NT2/D1 (cell line): ENCODE measurements at regions not wholly inside any gene's neighbourhood (a gene's known extent, or its start where the extent isn't known, plus 50 kb on each side); places are given as distances from the start of the nearest gene placed in this dataset.

Experiments
- DNase-seq: peaks from one replicate; pipeline ENCODE4 v3.0.0-alpha.2; 2011; ENCODE audit warnings: low read depth, low spot score
- H3K27me3 ChIP-seq: 2 replicates; pipeline ENCODE4 v1.6.0; 2011; ENCODE audit warnings: mild to moderate bottlenecking; ENCODE audit not compliant: insufficient read length, insufficient read depth
- H3K36me3 ChIP-seq: 2 replicates; pipeline ENCODE4 v1.6.1; 2011; ENCODE audit warnings: mild to moderate bottlenecking, low read length, mixed read lengths; ENCODE audit not compliant: insufficient read depth, insufficient read length
- H3K4me1 ChIP-seq: 2 replicates; pipeline ENCODE4 v1.5.1; 2011; ENCODE audit not compliant: insufficient read depth, insufficient read length
- H3K4me3 ChIP-seq: 2 replicates; pipeline ENCODE4 v1.5.1; 2011; ENCODE audit warnings: low read depth; ENCODE audit not compliant: insufficient read length
- H3K9ac ChIP-seq: 2 replicates; pipeline ENCODE4 v1.6.0; 2011; ENCODE audit warnings: low read depth; ENCODE audit not compliant: insufficient read length
- H3K9me3 ChIP-seq: 2 replicates; pipeline ENCODE4 v1.5.1; 2011; ENCODE audit warnings: mild to moderate bottlenecking, low read length; ENCODE audit not compliant: insufficient read depth
- SUZ12 ChIP-seq: IDR thresholded peaks from 2 replicates; pipeline ENCODE4 v1.6.1; 2011; ENCODE audit not compliant: insufficient read length, insufficient read depth; ENCODE audit errors: extremely low read depth
- YY1 ChIP-seq: IDR thresholded peaks from 2 replicates; pipeline ENCODE4 v1.6.1; 2011; ENCODE audit not compliant: insufficient read length, insufficient read depth
- ZNF274 ChIP-seq: IDR thresholded peaks from 2 replicates; pipeline ENCODE4 v1.6.1; 2011; ENCODE audit warnings: mild to moderate bottlenecking, low read depth, low read length

DNA sequence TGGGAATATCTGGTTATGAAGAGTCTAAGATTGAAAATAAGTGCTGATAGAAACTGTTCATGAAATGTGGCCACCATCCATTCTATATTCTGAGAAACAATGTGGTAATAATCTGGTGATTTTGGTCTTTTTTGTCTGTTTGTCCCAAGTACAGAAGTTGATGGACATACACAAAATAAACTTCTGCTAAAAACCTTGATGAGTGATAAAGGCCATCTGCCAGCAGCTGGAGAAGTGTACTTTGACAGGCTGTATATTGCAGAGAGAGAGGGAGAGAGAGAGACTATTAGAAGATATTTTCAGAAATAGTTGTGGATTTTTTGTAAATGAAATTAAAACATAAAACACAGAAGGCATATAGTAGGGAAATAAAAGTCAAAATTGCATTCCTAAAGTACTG is 96.9 kb upstream of the NABP1 start:
- H3K36me3 ChIP-seq, result no peaks in the 10 kb centered on the region
- TF ChIP-seq ZNF274 (no peak), SUZ12 (no peak), YY1 (no peak)
- H3K27me3 ChIP-seq, result no peaks in the 10 kb centered on the region
- no peak overlapping the region for H3K4me3 ChIP-seq
- no peaks in the 10 kb centered on the region for H3K4me1 ChIP-seq
- no peak for DNase-seq
- no peaks in the 10 kb centered on the region for H3K9me3 ChIP-seq
- no peak overlapping the region for H3K9ac ChIP-seq

GRCh38 chr2:191582355-191582754 is 95.6 kb upstream of the NABP1 start:
- Histone ChIP-seq H3K4me1 (no peaks in the 10 kb centered on the region), H3K36me3 (no peaks in the 10 kb centered on the region), H3K9ac (no peak overlapping the region), H3K9me3 (no peaks in the 10 kb centered on the region), H3K4me3 (no peak overlapping the region), H3K27me3 (no peaks in the 10 kb centered on the region)
- no peak for DNase-seq
- TF ChIP-seq SUZ12, result no peak
- no peak for TF ChIP-seq ZNF274
- no peak for TF ChIP-seq YY1

DNA sequence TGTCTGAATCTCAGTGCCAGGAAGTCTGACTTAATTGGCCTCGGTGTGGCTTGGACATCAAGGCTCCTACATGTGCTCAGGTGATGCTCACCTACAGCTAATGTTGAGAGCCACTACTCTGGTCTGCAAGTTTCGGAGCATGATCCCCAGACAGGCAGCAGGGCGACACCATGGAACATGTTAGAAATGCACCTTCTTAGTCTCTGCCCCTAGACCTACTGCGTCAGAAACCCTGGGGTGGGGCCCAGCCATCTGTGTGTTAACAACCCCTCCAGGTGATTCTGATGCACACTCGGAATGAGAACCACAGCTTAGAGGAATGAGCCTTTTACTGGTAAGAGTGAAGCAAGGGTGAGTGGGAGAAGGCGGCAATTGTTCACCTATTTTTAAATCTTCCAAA is 86.9 kb upstream of the NABP1 start:
- no peak overlapping the region for H3K9ac ChIP-seq
- no peaks in the 10 kb centered on the region for H3K9me3 ChIP-seq
- H3K27me3 ChIP-seq, result no peaks in the 10 kb centered on the region
- DNase-seq, result no peak
- H3K4me3 ChIP-seq, result no peak overlapping the region
- TF ChIP-seq ZNF274 (no peak), YY1 (no peak), SUZ12 (no peak)
- H3K4me1 ChIP-seq, result no peaks in the 10 kb centered on the region
- H3K36me3 ChIP-seq, result no peaks in the 10 kb centered on the region

DNA sequence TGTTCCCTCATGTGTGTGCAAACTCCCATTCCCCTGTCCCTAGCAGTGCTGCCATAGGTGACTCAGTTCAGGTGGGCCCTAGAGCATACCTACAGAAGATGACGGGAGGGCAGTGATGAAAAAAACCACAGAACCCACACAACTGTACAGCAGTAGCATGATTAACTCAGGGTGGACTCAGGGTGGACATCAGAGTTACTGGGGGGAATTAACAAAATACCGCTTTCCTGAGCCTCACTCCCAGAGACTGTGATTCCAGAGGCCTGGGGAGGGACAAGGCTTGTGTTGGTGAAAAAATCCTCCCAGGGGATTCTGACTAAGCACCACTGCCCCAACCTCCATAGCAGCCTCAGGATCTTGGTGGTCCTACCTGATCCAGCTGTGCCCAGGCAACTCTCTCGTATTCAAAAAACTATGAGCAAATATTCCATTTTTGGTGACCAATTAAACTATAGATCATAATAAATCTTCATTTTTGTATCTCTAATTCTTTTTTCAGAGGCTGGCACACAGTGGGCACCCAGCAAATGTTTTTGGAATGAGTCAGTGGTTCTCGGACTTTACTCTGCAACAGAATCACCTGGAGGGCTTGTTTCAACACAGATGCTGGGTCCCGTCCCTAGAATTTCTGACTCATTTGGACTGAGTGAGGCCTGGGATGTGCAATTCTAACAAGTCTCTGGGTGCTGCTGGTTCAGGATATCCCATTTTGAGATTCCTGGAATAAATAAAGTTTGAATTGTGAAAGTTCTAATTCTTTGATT is 84.1 kb upstream of the NABP1 start:
- H3K9me3 ChIP-seq, result no peaks in the 10 kb centered on the region
- no peak overlapping the region for H3K9ac ChIP-seq
- no peak overlapping the region for H3K4me3 ChIP-seq
- no peaks in the 10 kb centered on the region for H3K36me3 ChIP-seq
- no peak for DNase-seq
- H3K4me1 ChIP-seq, result no peaks in the 10 kb centered on the region
- H3K27me3 ChIP-seq, result no peaks in the 10 kb centered on the region
- no peak for TF ChIP-seq YY1
- no peak for TF ChIP-seq SUZ12
- no peak for TF ChIP-seq ZNF274

GRCh38 chr2:191597186-191597751 is 80.7 kb upstream of the NABP1 start:
- TF ChIP-seq ZNF274 (no peak), YY1 (no peak), SUZ12 (no peak)
- Histone ChIP-seq H3K4me3 (no peak overlapping the region), H3K9ac (no peak overlapping the region), H3K27me3 (no peaks in the 10 kb centered on the region), H3K36me3 (no peaks in the 10 kb centered on the region), H3K9me3 (no peaks in the 10 kb centered on the region), H3K4me1 (no peaks in the 10 kb centered on the region)
- no peak for DNase-seq

- Histone ChIP-seq H3K4me1 (no peaks in the 10 kb centered on the region), H3K4me3 (no peak overlapping the region), H3K27me3 (no peaks in the 10 kb centered on the region), H3K9me3 (no peaks in the 10 kb centered on the region), H3K36me3 (no peaks in the 10 kb centered on the region), H3K9ac (no peak overlapping the region)
- DNase-seq, result no peak
- TF ChIP-seq SUZ12 (no peak), YY1 (no peak), ZNF274 (no peak)
Observed at GRCh38 chr2:191598296-191598695, 79.6 kb upstream of the NABP1 start.

- Histone ChIP-seq H3K36me3 (no peaks in the 10 kb centered on the region), H3K27me3 (no peaks in the 10 kb centered on the region), H3K9ac (no peak overlapping the region), H3K4me1 (no peaks in the 10 kb centered on the region), H3K9me3 (no peaks in the 10 kb centered on the region), H3K4me3 (no peak overlapping the region)
- no peak for DNase-seq
- no peak for TF ChIP-seq SUZ12
Observed at GRCh38 chr2:191601060-191601459, 76.9 kb upstream of the NABP1 start.

GRCh38 chr2:191604154-191604553 is 73.8 kb upstream of the NABP1 start:
- Histone ChIP-seq H3K9ac (no peak overlapping the region), H3K4me3 (no peak overlapping the region), H3K27me3 (no peaks in the 10 kb centered on the region), H3K9me3 (no peaks in the 10 kb centered on the region), H3K36me3 (no peaks in the 10 kb centered on the region), H3K4me1 (no peaks in the 10 kb centered on the region)
- TF ChIP-seq SUZ12 (no peak), YY1 (no peak), ZNF274 (no peak)
- no peak for DNase-seq
